ENCODE measurements at regions not wholly inside any gene's neighbourhood (a gene's known extent, or its start where the extent isn't known, plus 50 kb on each side); places are given as distances from the start of the nearest gene placed in this dataset.
"Not testable (repeated sequence)": the region's sequence is repeated elsewhere in the genome, so short reads cannot be mapped to it uniquely, and the experiment has no call there.

DNA sequence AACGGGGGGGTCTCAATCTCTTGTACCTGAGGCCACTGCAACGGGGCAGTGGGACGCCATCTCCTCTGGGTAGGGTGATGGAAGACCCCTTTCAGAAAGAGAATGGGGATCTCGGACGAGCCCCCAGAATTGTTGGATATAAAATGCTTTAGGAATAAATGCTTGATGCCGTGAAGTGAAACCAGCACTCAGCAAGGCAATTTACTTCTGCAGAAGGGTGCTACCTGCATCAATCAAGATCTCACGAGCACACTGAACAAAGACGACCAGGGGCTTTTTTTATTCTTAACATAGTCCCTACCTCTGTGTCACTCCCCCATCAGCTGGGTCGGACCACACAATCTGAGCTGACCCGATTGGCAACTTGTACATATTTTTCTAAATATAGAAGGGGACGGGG lies 203.6 kb upstream of the TBX18 start:
- Histone ChIP-seq H3K4me1 (no peaks in the 10 kb centered on the region), H3K9me3 (no peaks in the 10 kb centered on the region), H3K4me3 (no peak overlapping the region), H3K9ac (ENCODE audit: low read depth in 2 of 2, low read length in 2 of 2) (no peak overlapping the region), H3K27me3 (no peaks in the 10 kb centered on the region), H3K27ac (no peak overlapping the region), H3K36me3 (no peaks in the 10 kb centered on the region)
- TF ChIP-seq, protein P1, sequence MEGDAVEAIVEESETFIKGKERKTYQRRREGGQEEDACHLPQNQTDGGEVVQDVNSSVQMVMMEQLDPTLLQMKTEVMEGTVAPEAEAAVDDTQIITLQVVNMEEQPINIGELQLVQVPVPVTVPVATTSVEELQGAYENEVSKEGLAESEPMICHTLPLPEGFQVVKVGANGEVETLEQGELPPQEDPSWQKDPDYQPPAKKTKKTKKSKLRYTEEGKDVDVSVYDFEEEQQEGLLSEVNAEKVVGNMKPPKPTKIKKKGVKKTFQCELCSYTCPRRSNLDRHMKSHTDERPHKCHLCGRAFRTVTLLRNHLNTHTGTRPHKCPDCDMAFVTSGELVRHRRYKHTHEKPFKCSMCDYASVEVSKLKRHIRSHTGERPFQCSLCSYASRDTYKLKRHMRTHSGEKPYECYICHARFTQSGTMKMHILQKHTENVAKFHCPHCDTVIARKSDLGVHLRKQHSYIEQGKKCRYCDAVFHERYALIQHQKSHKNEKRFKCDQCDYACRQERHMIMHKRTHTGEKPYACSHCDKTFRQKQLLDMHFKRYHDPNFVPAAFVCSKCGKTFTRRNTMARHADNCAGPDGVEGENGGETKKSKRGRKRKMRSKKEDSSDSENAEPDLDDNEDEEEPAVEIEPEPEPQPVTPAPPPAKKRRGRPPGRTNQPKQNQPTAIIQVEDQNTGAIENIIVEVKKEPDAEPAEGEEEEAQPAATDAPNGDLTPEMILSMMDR (IDR thresholded peaks at IDR 0.05): no peak
- intact Hi-C loops (cut with DNase I): no loop called here
- no peak for DNase-seq

DNA sequence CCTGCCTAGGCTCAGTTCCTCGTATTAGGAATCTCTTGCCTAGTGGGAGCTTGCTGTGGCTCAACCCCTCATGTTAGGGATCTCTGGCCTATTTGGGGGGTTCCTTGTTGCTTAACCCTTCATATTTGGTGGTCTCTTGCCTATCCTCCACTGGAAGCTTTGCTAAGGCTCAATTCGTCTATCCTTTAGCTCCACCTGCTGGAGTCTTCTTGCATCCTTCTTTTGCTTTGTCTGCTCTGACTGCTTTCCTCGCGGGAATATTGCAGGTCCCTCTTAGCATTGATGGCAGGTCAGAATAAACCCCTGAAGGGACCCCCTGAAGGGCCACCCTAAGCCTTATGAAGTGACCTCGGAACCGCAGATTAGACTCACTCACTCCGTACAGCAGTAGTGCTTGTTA lies 203.0 kb upstream of the TBX18 start:
- intact Hi-C loops (cut with DNase I): no loop called here
- Histone ChIP-seq H3K4me1 (no peaks in the 10 kb centered on the region), H3K27ac (no peak overlapping the region), H3K27me3 (no peaks in the 10 kb centered on the region), H3K36me3 (no peaks in the 10 kb centered on the region), H3K9me3 (no peaks in the 10 kb centered on the region), H3K9ac (ENCODE audit: low read depth in 2 of 2, low read length in 2 of 2) (no peak overlapping the region), H3K4me3 (no peak overlapping the region)
- TF ChIP-seq, protein P1 (IDR thresholded peaks at IDR 0.05): no peak
- no peak for DNase-seq

DNA sequence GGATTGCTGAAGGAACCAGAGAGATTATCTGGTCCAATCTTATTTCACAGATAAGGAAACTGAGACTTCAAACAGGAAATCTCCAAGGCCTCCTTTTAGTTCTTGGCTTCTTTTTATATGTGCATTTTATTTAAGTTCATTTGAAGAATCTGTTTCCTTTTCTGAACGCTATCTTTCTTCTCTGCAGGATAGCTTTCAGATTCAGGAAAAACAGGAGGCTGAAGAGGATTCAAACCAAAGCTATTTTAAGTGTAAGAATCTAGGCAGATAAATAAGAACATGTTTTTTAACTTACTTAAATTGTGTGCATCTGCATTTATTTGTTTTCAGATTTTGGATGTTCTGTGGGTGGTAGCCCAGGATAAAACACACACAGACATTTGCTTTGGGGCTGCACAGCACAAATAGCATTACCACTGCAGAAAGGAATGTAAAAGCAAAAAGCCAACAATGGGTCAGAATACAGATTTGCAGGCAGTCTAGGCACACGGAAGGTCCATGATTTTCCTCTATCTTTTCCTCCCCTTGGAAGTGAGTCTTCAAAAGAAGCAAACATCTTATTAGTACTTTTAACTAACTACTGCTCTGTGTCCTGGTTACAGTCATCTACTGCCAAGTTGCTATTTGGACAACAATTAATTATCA lies 188.8 kb upstream of the TBX18 start:
- intact Hi-C loops (cut with DNase I): no loop called here
- DNase-seq: no peak
- TF ChIP-seq, protein P1 (IDR thresholded peaks at IDR 0.05): no peak
- H3K4me3 ChIP-seq: no peak overlapping the region
- H3K36me3 ChIP-seq: no peaks in the 10 kb centered on the region
- no peak overlapping the region for H3K9ac ChIP-seq (ENCODE audit: low read depth in 2 of 2, low read length in 2 of 2)
- no peaks in the 10 kb centered on the region for H3K4me1 ChIP-seq
- no peaks in the 10 kb centered on the region for H3K27me3 ChIP-seq
- no peaks in the 10 kb centered on the region for H3K9me3 ChIP-seq
- no peak overlapping the region for H3K27ac ChIP-seq

DNA sequence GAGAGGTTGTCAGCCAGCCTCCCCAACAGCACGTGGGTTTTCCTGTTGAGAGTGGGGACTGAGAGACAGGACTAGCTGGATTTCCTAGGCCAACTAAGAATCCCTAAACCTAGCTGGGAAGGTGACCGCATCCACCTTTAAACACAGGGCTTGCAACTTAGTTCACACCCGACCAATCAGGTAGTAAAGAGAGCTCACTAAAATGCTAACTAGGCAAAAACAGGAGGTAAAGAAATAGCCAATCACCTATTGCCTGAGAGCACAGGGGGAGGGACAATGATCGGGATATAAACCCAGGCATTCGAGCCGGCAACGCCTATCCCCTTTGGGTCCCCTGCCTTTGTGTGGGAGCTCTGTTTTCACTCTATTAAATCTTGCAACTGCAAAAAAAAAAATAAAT lies 180.5 kb upstream of the TBX18 start:
- DNase-seq; H3K4me3 ChIP-seq; H3K27ac ChIP-seq; H3K27me3 ChIP-seq; H3K9ac ChIP-seq (ENCODE audit: low read depth in 2 of 2, low read length in 2 of 2); H3K4me1 ChIP-seq; H3K36me3 ChIP-seq; H3K9me3 ChIP-seq; intact Hi-C loops (cut with DNase I): not testable (repeated sequence)

DNA sequence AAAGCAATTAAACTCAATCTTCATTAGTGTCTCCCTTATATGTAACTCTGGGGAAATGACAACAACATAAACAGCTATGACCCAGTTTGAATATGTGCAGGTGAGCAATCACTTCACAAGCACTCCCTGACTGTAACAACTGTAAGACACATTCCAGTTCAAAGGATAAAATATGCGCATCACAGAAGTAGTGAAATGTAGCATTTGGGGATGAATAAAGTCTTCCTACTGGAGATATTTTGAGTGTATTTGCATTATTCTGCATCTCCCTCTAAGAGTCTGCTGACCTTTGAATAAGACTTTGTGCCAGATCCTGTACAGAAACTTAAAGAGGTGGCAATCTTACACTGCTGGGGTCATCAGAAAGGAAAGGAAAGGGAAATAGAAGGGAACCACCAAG lies 179.5 kb upstream of the TBX18 start:
- H3K27ac ChIP-seq: no peak overlapping the region

DNA sequence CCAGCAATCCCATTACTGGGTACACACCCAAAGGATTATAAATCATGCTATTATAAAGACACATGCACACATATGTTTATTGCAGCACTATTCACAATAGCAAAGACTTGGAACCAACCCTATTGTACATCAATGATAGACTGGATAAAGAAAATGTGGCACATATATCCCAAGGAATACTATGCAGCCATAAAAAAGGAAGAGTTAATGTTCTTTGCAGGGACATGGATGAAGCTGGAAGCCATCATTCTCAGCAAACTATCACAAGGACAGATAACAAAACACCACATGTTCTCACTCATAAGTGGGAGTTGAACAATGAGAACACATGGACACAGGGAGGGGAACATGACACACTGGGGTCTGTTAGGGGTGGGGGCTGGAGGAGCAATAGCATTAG lies 177.2 kb upstream of the TBX18 start:
- H3K9me3 ChIP-seq; intact Hi-C loops (cut with DNase I); H3K27me3 ChIP-seq; H3K4me1 ChIP-seq; H3K9ac ChIP-seq (ENCODE audit: low read depth in 2 of 2, low read length in 2 of 2); H3K36me3 ChIP-seq; H3K27ac ChIP-seq; H3K4me3 ChIP-seq; DNase-seq: not testable (repeated sequence)

More for the DNA sequence above, 179.5 kb upstream of the TBX18 start:
- H3K9me3 ChIP-seq: no peaks in the 10 kb centered on the region
- intact Hi-C loops (cut with DNase I): no loop called here
- H3K36me3 ChIP-seq: no peaks in the 10 kb centered on the region
- no peaks in the 10 kb centered on the region for H3K27me3 ChIP-seq
- no peak for DNase-seq
- H3K4me3 ChIP-seq: no peak overlapping the region
- TF ChIP-seq, protein P1 (IDR thresholded peaks at IDR 0.05): no peak
- no peaks in the 10 kb centered on the region for H3K4me1 ChIP-seq
- H3K9ac ChIP-seq (ENCODE audit: low read depth in 2 of 2, low read length in 2 of 2): no peak overlapping the region

Measured in colonic mucosa (tissue), 4 donors.